ENCODE measurements at regions not wholly inside any gene's neighbourhood (a gene's known extent, or its start where the extent isn't known, plus 50 kb on each side); places are given as distances from the start of the nearest gene placed in this dataset.

- no peak for TF ChIP-seq CTCF (IDR thresholded peaks at IDR 0.05; ENCODE audit: borderline replicate concordance)
- no peak overlapping the region for H3K27ac ChIP-seq (replicated peaks)
- intact Hi-C loops (cut with micrococcal nuclease) = no loop called here
Observed at GRCh38 chr3:164365242-164365641, 713.1 kb downstream of the SI start.

GRCh38 chr3:164364111-164364510 is 714.2 kb downstream of the SI start:
- intact Hi-C loops (cut with micrococcal nuclease) = no loop called here
- no peak for DNase-seq
- no peaks in the 10 kb centered on the region for H3K4me1 ChIP-seq
- H3K27ac ChIP-seq (replicated peaks) = no peak overlapping the region
- no peak for TF ChIP-seq CTCF (IDR thresholded peaks at IDR 0.05; ENCODE audit: borderline replicate concordance)
- no peak overlapping the region for H3K4me3 ChIP-seq
- no peaks in the 10 kb centered on the region for H3K9me3 ChIP-seq (replicated peaks)
- no peaks in the 10 kb centered on the region for H3K27me3 ChIP-seq (ENCODE audit: low read depth)
- no peaks in the 10 kb centered on the region for H3K36me3 ChIP-seq

More at GRCh38 chr3:164365242-164365641, 713.1 kb downstream of the SI start:
- Histone ChIP-seq H3K4me1 (no peaks in the 10 kb centered on the region), H3K36me3 (no peaks in the 10 kb centered on the region), H3K4me3 (no peak overlapping the region), H3K9me3 (replicated peaks) (no peaks in the 10 kb centered on the region), H3K27me3 (ENCODE audit: low read depth) (no peaks in the 10 kb centered on the region)
- no peak for DNase-seq

GRCh38 chr3:164360738-164361406 is 717.4 kb downstream of the SI start:
- no peak for TF ChIP-seq CTCF (IDR thresholded peaks at IDR 0.05; ENCODE audit: borderline replicate concordance)
- no peaks in the 10 kb centered on the region for H3K36me3 ChIP-seq
- H3K27me3 ChIP-seq (ENCODE audit: low read depth) = no peaks in the 10 kb centered on the region
- no peaks in the 10 kb centered on the region for H3K9me3 ChIP-seq (replicated peaks)
- H3K4me3 ChIP-seq = no peak overlapping the region
- H3K4me1 ChIP-seq = no peaks in the 10 kb centered on the region
- intact Hi-C loops (cut with micrococcal nuclease) = no loop called here
- DNase-seq = no peak
- no peak overlapping the region for H3K27ac ChIP-seq (replicated peaks)

- H3K27ac ChIP-seq (replicated peaks) = no peak overlapping the region
- no peaks in the 10 kb centered on the region for H3K4me1 ChIP-seq
- no peak overlapping the region for H3K4me3 ChIP-seq
- no peaks in the 10 kb centered on the region for H3K9me3 ChIP-seq (replicated peaks)
- no peak for TF ChIP-seq CTCF (IDR thresholded peaks at IDR 0.05; ENCODE audit: borderline replicate concordance)
- intact Hi-C loops (cut with micrococcal nuclease) = no loop called here
- H3K36me3 ChIP-seq = no peaks in the 10 kb centered on the region
- no peak for DNase-seq
- no peaks in the 10 kb centered on the region for H3K27me3 ChIP-seq (ENCODE audit: low read depth)
Observed at GRCh38 chr3:164360078-164360578, 718.2 kb downstream of the SI start.

GRCh38 chr3:164352991-164353390 is 725.3 kb downstream of the SI start:
- Histone ChIP-seq H3K4me3 (no peak overlapping the region), H3K27me3 (ENCODE audit: low read depth) (no peaks in the 10 kb centered on the region), H3K9me3 (replicated peaks) (no peaks in the 10 kb centered on the region), H3K4me1 (no peaks in the 10 kb centered on the region), H3K36me3 (no peaks in the 10 kb centered on the region), H3K27ac (replicated peaks) (no peak overlapping the region)
- TF ChIP-seq CTCF (IDR thresholded peaks at IDR 0.05; ENCODE audit: borderline replicate concordance) = no peak
- DNase-seq = no peak
- intact Hi-C loops (cut with micrococcal nuclease) = no loop called here
